OCI-LY1 (cell line): ENCODE measurements at regions not wholly inside any gene's neighbourhood (a gene's known extent, or its start where the extent isn't known, plus 50 kb on each side); places are given as distances from the start of the nearest gene placed in this dataset.

ENCODE experiments used
- H2AFZ ChIP-seq: fragments of 200-600 bp; sonication (generic), shearing (Covaris generic); 2 replicates; pipeline ENCODE4 v1.6.0; 2014; ENCODE audit warnings: antibody characterized with exemption, mild to moderate bottlenecking, low read length
- H3F3A ChIP-seq: fragments of 200-600 bp; sonication (generic), shearing (Covaris generic); 2 replicates; pipeline ENCODE4 v1.6.0; 2014; ENCODE audit warnings: mild to moderate bottlenecking, antibody characterized with exemption, low read length, moderate library complexity; ENCODE audit not compliant: insufficient read depth
- H3K27ac ChIP-seq: fragments of 200-600 bp; sonication (generic); 2 replicates; pipeline ENCODE4 v1.5.1; 2014; ENCODE audit warnings: low read length, mixed run types, mild to moderate bottlenecking, low read depth; ENCODE audit not compliant: poor library complexity, severe bottlenecking
- H3K27me3 ChIP-seq: fragments of 200-600 bp; sonication (generic); 2 replicates; pipeline ENCODE4 v1.6.0; 2014; ENCODE audit warnings: antibody characterized with exemption, mild to moderate bottlenecking, low read length, moderate library complexity; ENCODE audit not compliant: insufficient read depth
- H3K36me3 ChIP-seq: fragments of 200-600 bp; sonication (generic); 2 replicates; pipeline ENCODE4 v1.6.1; 2014; ENCODE audit warnings: mild to moderate bottlenecking, antibody characterized with exemption, low read length, moderate library complexity, mixed read lengths; ENCODE audit not compliant: insufficient read depth
- H3K4me1 ChIP-seq: fragments of 200-600 bp; sonication (generic); 2 replicates; pipeline ENCODE4 v1.5.1; 2014; ENCODE audit warnings: mild to moderate bottlenecking, low read length, moderate library complexity; ENCODE audit not compliant: insufficient read depth, severe bottlenecking
- H3K4me2 ChIP-seq: fragments of 200-600 bp; sonication (generic), shearing (Covaris generic); 2 replicates; pipeline ENCODE4 v1.6.1; 2014; ENCODE audit warnings: low read length
- H3K4me3 ChIP-seq: fragments of 200-600 bp; sonication (generic); 2 replicates; pipeline ENCODE4 v1.5.1; 2014; ENCODE audit warnings: low read length, low read depth, mild to moderate bottlenecking, mixed read lengths; ENCODE audit not compliant: poor library complexity, severe bottlenecking
- H3K79me2 ChIP-seq: fragments of 200-600 bp; shearing (Covaris generic); 2 replicates; pipeline ENCODE4 v1.6.1; 2016; ENCODE audit warnings: mixed run types, low read length, mixed read lengths; ENCODE audit not compliant: insufficient read depth
- H3K9ac ChIP-seq: fragments of 200-600 bp; sonication (generic), shearing (Covaris generic); 2 replicates; pipeline ENCODE4 v1.6.1; 2014; ENCODE audit warnings: mild to moderate bottlenecking, low read length, mixed read lengths
- H3K9me2 ChIP-seq: fragments of 200-600 bp; sonication (generic), shearing (Covaris generic); 2 replicates; pipeline ENCODE4 v1.6.1; 2014; ENCODE audit warnings: low read depth, mild to moderate bottlenecking, low read length, mixed read lengths
- H3K9me3 ChIP-seq: fragments of 200-600 bp; shearing (Covaris generic); 2 replicates; pipeline ENCODE4 v1.6.1; 2014; ENCODE audit warnings: low read length, mixed read lengths
- H4K20me1 ChIP-seq: fragments of 200-600 bp; sonication (generic), shearing (Covaris generic); 2 replicates; pipeline ENCODE4 v1.6.0; 2016; ENCODE audit warnings: mild to moderate bottlenecking, low read length; ENCODE audit not compliant: insufficient read depth
- CTCF ChIP-seq: fragments of 200-600 bp; sonication (generic), shearing (Covaris generic); IDR thresholded peaks from 2 replicates; pipeline ENCODE4 v1.5.1; 2017; ENCODE audit warnings: mild to moderate bottlenecking, antibody characterized with exemption, low read length, moderate library complexity, mixed read lengths
- EZH2 ChIP-seq: fragments of 200-600 bp; sonication (generic), shearing (Covaris generic); IDR thresholded peaks from 2 replicates; pipeline ENCODE4 v1.8.0; 2017; ENCODE audit warnings: borderline replicate concordance, mixed run types, mild to moderate bottlenecking, antibody characterized with exemption, low read length, moderate library complexity, mixed read lengths

GRCh38 chr3:117407317-117407716, 697.7 kb downstream of the TUSC7 start:
- Histone ChIP-seq H3K27ac (no peak overlapping the region), H3K36me3 (no peaks in the 10 kb centered on the region), H3K9me2 (no peaks in the 10 kb centered on the region), H3K9me3 (no peaks in the 10 kb centered on the region), H3K79me2 (no peaks in the 10 kb centered on the region), H3F3A (no peaks in the 10 kb centered on the region), H3K4me1 (no peaks in the 10 kb centered on the region), H2AFZ (no peak overlapping the region), H3K9ac (no peak overlapping the region), H3K4me2 (no peak overlapping the region), H3K27me3 (no peaks in the 10 kb centered on the region), H3K4me3 (no peak overlapping the region), H4K20me1 (no peaks in the 10 kb centered on the region)
- TF ChIP-seq EZH2: no peak
- peak; percentile 23; the same call in 1 of the 2 replicates for TF ChIP-seq CTCF

- no peaks in the 10 kb centered on the region for H3K79me2 ChIP-seq
- no peak overlapping the region for H3K27ac ChIP-seq
- H3K4me3 ChIP-seq: no peak overlapping the region
- no peaks in the 10 kb centered on the region for H4K20me1 ChIP-seq
- H3K4me2 ChIP-seq: no peak overlapping the region
- no peaks in the 10 kb centered on the region for H3K9me2 ChIP-seq
- no peaks in the 10 kb centered on the region for H3K36me3 ChIP-seq
- no peak for TF ChIP-seq EZH2
- no peak for TF ChIP-seq CTCF
- no peak overlapping the region for H3K9ac ChIP-seq
- H3K9me3 ChIP-seq: no peaks in the 10 kb centered on the region
- H3K27me3 ChIP-seq: no peaks in the 10 kb centered on the region
- H2AFZ ChIP-seq: no peak overlapping the region
- H3K4me1 ChIP-seq: no peaks in the 10 kb centered on the region
- H3F3A ChIP-seq: no peaks in the 10 kb centered on the region
Measured at GRCh38 chr3:117408811-117409210, 699.2 kb downstream of the TUSC7 start.

GRCh38 chr3:117409256-117409655, 699.7 kb downstream of the TUSC7 start:
- no peaks in the 10 kb centered on the region for H3K36me3 ChIP-seq
- no peaks in the 10 kb centered on the region for H3K9me2 ChIP-seq
- no peaks in the 10 kb centered on the region for H4K20me1 ChIP-seq
- H3K4me3 ChIP-seq: no peak overlapping the region
- H3K79me2 ChIP-seq: no peaks in the 10 kb centered on the region
- H3K4me2 ChIP-seq: no peak overlapping the region
- H2AFZ ChIP-seq: no peak overlapping the region
- no peaks in the 10 kb centered on the region for H3F3A ChIP-seq
- H3K27me3 ChIP-seq: no peaks in the 10 kb centered on the region
- H3K27ac ChIP-seq: no peak overlapping the region
- no peak overlapping the region for H3K9ac ChIP-seq
- H3K4me1 ChIP-seq: no peaks in the 10 kb centered on the region
- H3K9me3 ChIP-seq: no peaks in the 10 kb centered on the region
- TF ChIP-seq CTCF (no peak), EZH2 (no peak)
